ENCODE measurements at regions not wholly inside any gene's neighbourhood (a gene's known extent, or its start where the extent isn't known, plus 50 kb on each side); places are given as distances from the start of the nearest gene placed in this dataset.
"Not testable (repeated sequence)": the region's sequence is repeated elsewhere in the genome, so short reads cannot be mapped to it uniquely, and the experiment has no call there.

DNA sequence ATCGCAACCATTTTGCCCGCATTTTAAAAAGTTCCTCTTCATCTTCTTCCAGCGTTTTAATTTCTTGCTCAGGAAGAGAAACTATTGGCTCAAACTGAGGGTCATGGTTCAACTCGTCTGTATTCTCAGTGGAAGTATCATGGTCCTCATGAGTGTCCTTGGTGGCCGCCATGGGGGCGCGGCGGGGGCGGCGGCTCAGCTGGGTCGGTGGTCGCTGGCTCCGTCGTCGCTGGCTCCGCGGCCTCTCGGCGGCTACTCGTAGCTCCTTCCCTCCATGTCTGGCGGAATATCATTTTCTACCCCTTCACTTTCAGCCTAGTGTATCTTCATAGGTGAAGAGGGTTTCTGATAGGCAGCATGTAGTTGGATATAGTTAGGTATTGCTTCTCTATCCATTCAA, 492.0 kb upstream of the MAGEB18 start:
- DNase-seq, result no peak

DNA sequence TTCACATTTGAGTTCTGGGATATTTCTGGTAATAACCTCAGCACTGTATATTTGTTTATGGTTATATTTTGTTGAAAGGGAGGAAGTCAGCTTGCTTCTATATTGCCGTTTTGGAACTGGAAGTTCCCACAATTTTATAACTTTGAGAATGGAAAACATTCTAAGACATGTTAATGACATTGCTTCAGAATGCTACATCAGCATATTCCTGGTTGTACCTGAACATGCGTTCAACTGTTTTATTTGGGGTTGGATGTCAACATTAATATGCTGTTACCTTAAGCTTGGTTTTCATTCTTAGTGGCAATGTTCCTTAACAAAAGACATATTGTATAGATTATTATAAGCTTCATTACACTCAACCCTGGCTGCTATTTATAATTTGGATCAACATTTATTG, 489.4 kb upstream of the MAGEB18 start:
- no peak for DNase-seq

DNA sequence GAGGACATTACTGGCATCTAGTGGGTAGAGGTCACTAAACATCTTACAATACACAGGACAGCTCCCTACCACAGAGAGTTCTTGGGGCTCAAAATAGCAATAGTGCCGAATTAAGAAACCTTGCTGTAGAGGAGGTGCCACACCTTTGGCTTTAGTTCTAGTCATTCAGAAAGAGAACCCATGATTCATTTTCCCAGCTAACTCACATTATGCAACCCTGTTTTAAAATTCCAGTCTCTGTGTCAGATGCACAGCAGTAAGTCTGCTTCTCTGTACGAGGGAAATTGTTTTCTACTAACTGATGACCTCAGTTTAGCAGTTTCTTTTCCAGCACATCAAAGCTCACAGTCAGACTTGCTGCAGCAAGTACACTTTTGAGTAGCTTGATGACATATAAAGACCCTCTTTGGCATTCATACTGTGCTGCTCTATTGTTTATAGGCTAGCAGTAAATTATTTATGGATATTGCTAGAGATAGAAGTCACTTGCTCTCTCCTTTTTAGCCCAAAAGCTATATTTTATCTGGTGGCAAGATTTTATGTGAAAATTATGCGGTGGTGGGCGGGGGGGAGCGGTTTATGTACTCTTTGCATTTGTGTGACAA, 487.8 kb upstream of the MAGEB18 start:
- no peak for DNase-seq

DNA sequence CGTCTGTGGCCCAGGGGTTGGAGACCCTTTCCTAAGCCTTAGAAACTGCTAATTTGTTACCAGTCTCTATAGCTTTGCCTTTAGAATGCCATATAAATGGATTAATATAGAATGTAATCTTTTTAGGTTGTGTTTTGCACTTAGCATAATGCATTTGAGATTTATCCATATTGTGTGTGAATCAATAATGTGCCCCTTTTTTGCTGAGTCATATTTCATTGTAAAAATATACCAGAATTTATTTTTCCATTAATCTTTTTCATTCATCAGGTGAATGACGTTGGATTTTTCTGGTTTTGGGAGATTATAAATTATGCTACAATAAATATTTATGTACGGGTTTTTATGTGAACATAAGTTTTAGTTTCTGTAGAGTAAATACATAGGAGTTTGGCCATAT, 478.8 kb upstream of the MAGEB18 start:
- no peak for DNase-seq

- DNase-seq, result no peak
Measured at GRCh38 chrX:25663701-25664100, 474.4 kb upstream of the MAGEB18 start.

GRCh38 chrX:25665431-25665830, 472.7 kb upstream of the MAGEB18 start:
- no peak for DNase-seq

GRCh38 chrX:25667681-25668080, 470.5 kb upstream of the MAGEB18 start:
- DNase-seq, result no peak

DNA sequence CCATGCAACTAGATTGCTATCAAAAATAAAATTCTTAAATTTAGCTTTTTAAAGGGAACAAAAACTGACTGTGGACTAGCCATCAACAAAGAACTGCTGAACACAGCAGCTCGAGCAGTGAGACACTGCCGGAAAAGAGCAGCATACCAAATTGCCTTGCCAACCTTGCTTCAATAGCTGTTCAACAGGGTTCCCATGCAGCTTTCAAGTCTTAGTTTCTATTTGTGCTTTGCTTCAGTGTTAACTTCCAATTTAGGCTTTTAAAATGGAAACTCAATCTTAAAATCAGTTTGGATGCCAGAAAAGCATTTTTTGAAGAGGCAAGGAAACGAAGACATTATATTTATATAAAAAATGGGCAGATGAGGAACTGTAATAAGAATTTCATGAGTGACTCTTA, 463.4 kb upstream of the MAGEB18 start:
- no peak for DNase-seq

GRCh38 chrX:25701876-25702275, 436.3 kb upstream of the MAGEB18 start:
- no peak for DNase-seq

DNA sequence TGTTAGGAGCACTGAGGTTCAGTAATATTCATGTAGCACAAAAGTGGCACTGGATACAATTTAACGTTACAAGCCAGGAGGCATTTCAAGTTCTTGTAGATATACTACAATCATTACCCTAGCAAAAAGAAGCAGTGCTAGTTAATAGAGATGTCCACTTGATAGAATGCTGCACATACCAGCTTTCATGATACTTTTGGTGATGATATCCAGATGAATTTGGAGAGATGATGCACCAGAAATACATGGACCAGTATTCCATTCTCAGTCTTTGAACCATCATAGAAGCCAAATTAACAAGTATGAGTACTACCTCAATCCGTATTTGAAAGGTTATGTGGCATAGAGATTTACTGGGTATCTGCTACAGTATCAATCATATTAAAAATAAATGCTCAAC, 421.0 kb upstream of the MAGEB18 start:
- DNase-seq, result no peak

DNA sequence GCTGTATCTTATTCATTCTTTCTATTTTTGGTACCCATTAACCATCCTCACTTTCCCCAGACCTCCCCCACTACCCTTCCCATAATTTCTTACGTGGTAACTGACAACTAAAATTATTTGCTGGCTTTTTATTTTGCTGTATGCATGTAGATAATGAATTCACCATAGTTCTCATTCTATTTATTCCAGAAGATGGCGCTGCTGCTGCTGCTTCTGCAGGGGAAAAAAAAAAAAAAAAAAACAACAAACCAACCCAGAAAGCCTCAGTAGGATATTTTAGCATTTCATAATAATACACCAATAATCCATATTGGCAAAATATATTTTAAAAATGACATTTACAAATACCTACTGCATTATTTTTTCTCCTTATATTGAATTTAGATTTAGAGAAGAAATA, 416.6 kb upstream of the MAGEB18 start:
- peak; percentile 8 for DNase-seq

DNA sequence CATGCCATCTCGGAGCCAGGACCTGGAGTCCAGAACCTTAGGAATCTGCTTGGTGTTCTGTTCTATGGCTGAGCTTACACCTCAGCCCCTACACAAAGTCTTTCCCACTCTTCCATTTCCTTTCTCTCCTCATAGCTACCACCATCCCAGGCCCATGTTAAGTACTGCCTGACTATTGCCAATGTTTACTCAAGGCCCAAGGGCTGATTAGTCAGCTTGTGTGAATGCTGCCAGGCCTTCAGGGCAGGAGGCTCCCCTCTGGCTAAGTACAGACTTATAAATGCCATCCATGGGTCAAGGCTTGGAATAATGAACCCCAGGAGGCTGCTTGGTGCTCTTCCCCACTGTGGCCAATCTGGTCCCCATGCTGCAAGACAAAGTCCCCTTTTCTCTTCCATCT, 411.6 kb upstream of the MAGEB18 start:
- DNase-seq, result no peak

DNA sequence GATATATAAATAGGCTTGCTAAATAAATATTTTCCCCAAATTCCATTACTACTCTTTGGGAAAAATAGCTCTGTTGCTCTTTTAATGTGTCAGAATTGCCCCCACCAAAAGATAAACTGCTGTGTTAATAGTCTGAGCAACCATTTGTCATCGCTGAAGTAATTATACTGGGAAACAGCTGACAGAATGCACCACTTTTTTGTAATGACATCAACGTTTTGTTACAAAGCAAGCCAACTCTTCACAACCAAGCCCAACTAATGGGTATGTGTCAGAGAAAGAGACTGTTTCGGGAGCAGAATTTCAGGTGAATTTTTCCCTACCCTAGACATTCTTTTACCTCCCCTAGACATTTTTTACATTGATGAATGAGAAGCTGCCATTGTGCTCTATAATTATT, 405.0 kb upstream of the MAGEB18 start:
- no peak for DNase-seq

DNA sequence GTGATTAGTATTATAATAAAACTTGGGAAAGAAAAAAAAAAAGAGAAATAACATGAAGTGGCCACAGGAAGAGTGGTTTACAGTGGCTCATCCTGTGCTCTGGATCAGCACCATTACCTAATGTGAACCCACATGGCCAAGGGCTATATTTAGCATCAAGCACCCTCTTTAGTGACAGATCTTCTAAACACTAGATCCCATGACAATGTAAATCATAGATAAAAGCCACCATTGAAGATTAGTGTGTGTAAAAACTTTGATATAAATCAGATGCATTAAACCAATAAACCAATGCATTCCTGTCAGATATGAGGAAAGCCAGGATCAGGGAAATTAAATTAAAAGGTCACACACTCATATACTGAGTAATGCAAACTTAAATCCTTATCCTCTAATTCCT, 400.6 kb upstream of the MAGEB18 start:
- DNase-seq, result no peak

- no peak for DNase-seq
Measured at GRCh38 chrX:25742334-25742733, 395.8 kb upstream of the MAGEB18 start.

DNA sequence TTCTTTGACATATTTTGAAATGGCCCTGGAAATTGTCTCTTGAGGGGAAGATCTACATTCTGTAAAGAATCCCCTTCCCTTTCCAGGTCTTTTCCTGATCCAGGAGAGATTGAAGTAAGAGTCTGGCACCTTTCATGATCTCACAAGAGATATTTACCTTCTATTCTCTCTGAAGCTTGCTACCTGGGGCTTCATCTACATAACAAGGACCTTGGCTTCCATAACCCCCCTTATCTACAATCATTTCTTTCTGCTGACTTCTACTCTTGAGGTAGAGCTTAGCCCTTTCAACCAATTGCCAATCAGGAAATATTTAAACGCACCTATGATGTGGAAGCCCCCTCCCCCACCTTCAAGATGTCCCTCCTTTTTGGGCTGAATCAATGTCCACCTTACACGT, 383.7 kb upstream of the MAGEB18 start:
- no peak for DNase-seq

DNA sequence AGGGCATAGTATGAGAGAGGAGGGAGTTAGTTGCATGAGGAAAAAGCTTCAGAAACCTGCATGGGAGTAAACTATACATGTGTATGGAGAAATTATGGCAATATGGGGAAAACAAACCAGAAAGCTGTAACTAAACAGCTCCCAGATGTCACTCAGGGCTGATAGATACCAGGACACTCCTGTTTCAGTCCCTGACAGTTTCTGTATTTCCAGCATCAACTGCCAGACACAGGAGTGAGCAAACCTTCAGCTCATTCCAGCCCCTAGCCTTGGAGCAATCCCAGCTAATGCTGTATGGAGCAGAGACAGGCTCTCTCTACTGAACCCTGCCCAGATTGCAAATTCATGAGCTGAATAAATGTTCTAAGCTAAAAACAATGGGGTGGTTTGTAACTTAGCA, 382.9 kb upstream of the MAGEB18 start:
- no peak for DNase-seq

DNA sequence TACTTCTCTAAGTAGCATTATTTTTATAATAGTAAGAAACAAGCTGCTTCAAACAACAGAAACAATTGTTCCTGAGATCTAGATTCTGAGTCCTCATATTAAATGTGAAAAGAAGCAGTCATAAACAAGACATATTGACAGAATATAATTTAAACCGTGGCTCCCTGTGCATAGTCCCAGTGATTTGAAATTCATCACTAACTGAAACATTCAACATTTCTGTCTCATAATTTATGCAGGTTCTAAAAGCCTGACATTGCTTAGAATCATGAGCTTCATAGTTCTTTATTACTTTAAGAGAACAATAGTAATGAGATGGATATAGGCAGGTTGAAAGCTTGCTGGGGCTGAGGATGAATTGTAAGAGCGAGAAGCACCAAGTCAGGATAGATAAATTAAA, 375.5 kb upstream of the MAGEB18 start:
- DNase-seq, result no peak

DNA sequence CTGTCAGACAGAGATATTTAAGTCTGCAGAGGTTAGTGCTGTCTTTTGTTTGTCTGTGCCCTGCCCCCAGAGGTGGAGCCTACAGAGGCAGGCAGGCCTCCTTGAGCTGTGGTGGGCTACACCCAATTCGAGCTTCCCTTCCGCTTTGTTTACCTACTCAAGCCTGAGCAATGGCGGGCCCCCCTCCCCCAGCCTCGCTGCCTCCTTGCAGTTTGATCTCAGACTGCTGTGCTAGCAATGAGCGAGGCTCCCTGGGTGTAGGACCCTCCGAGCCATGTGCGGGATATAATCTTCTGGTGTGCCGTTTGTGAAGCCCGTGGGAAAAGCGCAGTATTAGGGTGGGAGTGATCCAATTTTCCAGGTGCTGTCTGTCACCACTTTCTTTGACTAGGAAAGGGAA, 366.3 kb upstream of the MAGEB18 start:
- DNase-seq, result not testable (repeated sequence)

DNA sequence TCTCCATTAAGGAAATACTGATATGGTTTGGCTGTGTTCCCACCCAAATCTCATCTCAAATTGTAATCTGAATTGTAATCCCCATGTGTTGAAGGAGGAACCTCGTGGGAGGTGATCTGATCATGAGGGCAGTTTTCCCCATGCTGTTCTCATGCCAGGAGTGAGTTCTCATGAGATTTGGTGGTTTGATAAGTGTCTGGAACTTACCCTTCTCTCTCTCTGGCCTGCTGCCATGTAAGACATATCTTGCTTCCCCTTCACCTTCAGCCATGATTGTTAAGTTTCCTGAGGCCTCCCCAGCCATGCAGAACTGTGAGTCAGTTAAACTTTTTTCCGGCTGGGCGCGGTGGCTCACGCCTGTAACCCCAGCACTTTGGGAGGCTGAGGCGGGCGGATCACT, 340.3 kb upstream of the MAGEB18 start:
- DNase-seq, result not testable (repeated sequence)

- no peak for DNase-seq
Measured at GRCh38 chrX:25805744-25806143, 332.4 kb upstream of the MAGEB18 start.

GRCh38 chrX:25807022-25807421, 331.1 kb upstream of the MAGEB18 start:
- DNase-seq, result no peak

DNA sequence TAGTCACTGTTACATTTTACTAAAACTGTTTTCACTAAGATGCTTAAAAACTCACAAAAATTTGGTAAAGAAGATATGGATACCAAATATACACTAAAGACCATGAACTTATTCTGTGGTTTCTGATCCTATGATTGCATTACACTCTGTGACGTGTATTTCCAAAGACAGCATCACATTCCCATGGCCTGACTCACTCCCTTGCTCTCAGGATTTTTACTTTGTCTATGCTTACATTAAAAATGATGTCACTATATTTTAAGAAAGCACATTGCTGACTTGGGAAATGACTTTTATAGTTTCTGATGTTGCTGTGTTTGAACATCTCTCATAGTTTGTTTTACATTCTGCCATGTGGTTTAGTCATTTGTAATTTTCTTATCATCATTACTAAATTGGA, 327.9 kb upstream of the MAGEB18 start:
- no peak for DNase-seq

- DNase-seq, result no peak
Measured at GRCh38 chrX:25819879-25820278, 318.3 kb upstream of the MAGEB18 start.

DNA sequence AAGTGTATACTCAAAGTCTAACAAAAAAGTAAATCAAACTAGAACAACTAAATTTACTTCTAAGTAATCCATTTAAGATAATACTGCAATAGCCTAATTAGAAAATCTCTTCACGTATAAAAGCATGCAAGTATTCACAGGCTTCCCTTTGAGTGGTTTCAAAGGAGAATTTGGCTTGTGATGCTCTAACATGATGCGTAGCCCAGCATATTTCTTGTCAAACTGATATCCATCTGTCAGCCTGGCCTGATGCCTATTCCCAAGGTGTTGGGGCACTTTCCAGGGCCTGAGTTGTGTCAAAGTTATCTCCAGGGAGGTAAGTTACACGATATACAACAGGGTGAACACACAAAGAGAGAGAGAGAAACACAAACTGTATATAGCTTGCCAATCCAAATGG, 287.0 kb upstream of the MAGEB18 start:
- DNase-seq, result no peak

GRCh38 chrX:25853002-25853479, 285.1 kb upstream of the MAGEB18 start:
- DNase-seq, result no peak

Measured in activated CD4-positive, alpha-beta T cell treated with anti-CD3 and anti-CD28 coated beads, Interleukin-2, Interleukin-6, amounts not matched to agents 100 ng/mL and 50 ng/mL, durations not matched to agents 16 hours and 8 hours (primary cell).